Endothelial cell of umbilical vein (primary cell): ENCODE measurements at regions not wholly inside any gene's neighbourhood (a gene's known extent, or its start where the extent isn't known, plus 50 kb on each side); places are given as distances from the start of the nearest gene placed in this dataset.

Experiments used
- BruUV-seq: library from RNA; stranded (reverse); fragments of 400-500 nt; replicated peaks from 2 replicates; lab custom pipeline; 2021; lab: Mats Ljungman, UMichigan
- CTCF ChIA-PET: fragments of 300-600, 350-600 bp; sonication (Branson Sonifier 250); formaldehyde crosslinking; loops from one replicate; lab custom pipeline; 2021; ENCODE audit warnings: antibody characterized with exemption, inconsistent platforms; lab: Charles Lee
- POLR2A ChIA-PET: fragments of 300-600, 350-600 bp; sonication (Branson Sonifier 250); formaldehyde crosslinking; loops from one replicate; lab custom pipeline; 2021; ENCODE audit warnings: antibody characterized with exemption, inconsistent platforms; lab: Charles Lee
- DNase-seq: peaks from one replicate; pipeline ENCODE4 v3.0.0-alpha.2; 2011; ENCODE audit warnings: low read depth, low spot score
- FAIRE-seq: peaks from 2 replicates; lab custom pipeline; 2011; peaks lifted over from hg19 to GRCh38; lab: Jason Lieb, UNC
- H2AFZ ChIP-seq: 2 replicates; pipeline ENCODE4 v1.6.0; 2012; ENCODE audit warnings: low read depth, low read length, control low read depth, inconsistent platforms
- H3K27ac ChIP-seq: 2 replicates; pipeline ENCODE4 v1.5.1; 2011; ENCODE audit warnings: low read depth, mild to moderate bottlenecking, control low read depth, low read length, moderate library complexity; ENCODE audit not compliant: insufficient read depth
- H3K27me3 ChIP-seq, 2 experiments: 2 replicates each; pipeline versions ENCODE4 v1.6.0 to v1.6.1; 2011; ENCODE audit warnings: low read length in 2 of 2, mixed read lengths in 1 of 2; ENCODE audit not compliant: control insufficient read depth in 2 of 2, insufficient read depth in 2 of 2
- H3K36me3 ChIP-seq, 2 experiments: 2 replicates in 1 of 2; 3 replicates in 1 of 2; pipeline ENCODE4 v1.5.1; 2011; ENCODE audit warnings: low read length in 2 of 2, mild to moderate bottlenecking in 1 of 2, moderate library complexity in 1 of 2; ENCODE audit not compliant: control insufficient read depth in 2 of 2, insufficient read depth in 2 of 2; ENCODE audit errors: extremely low read depth in 1 of 2
- H3K4me1 ChIP-seq: 3 replicates; pipeline ENCODE4 v1.5.1; 2011; ENCODE audit warnings: mild to moderate bottlenecking, low read length; ENCODE audit not compliant: control insufficient read depth, insufficient read depth; ENCODE audit errors: extremely low read depth
- H3K4me2 ChIP-seq: 2 replicates; pipeline ENCODE4 v1.6.1; 2011; ENCODE audit warnings: low read length, control low read depth, mixed read lengths; ENCODE audit not compliant: insufficient read depth
- H3K4me3 ChIP-seq, 3 experiments: fragments of 200-600 bp in 1 of 3; sonication (generic), shearing (Covaris generic) in 1 of 3; replicated peaks in 1 of 3; 2 replicates each; pipeline ENCODE4 v1.5.1; 2011 to 2016; ENCODE audit warnings: control low read depth in 3 of 3, low read length in 3 of 3, mild to moderate bottlenecking in 2 of 3, inconsistent platforms in 1 of 3, low read depth in 1 of 3, moderate library complexity in 1 of 3; ENCODE audit not compliant: insufficient read depth in 1 of 3
- H3K79me2 ChIP-seq: 2 replicates; pipeline ENCODE4 v1.6.0; 2012; ENCODE audit warnings: low read length, inconsistent platforms; ENCODE audit not compliant: control insufficient read depth, insufficient read depth
- H3K9ac ChIP-seq: replicated peaks from 2 replicates; pipeline ENCODE3; 2011; ENCODE audit warnings: low read length, control low read depth; ENCODE audit not compliant: insufficient read depth; ENCODE audit errors: extremely low read depth
- H3K9me1 ChIP-seq: replicated peaks from 3 replicates; pipeline ENCODE4 v1.6.0; 2011; ENCODE audit warnings: mild to moderate bottlenecking, low read length; ENCODE audit not compliant: control insufficient read depth, insufficient read depth; ENCODE audit errors: extremely low read depth
- H3K9me3 ChIP-seq: replicated peaks from 2 replicates; pipeline ENCODE4 v1.5.1; 2012; ENCODE audit warnings: low read length, inconsistent platforms; ENCODE audit not compliant: control insufficient read depth, insufficient read depth
- H4K20me1 ChIP-seq: replicated peaks from 2 replicates; pipeline ENCODE3; 2011; ENCODE audit warnings: mild to moderate bottlenecking, low read length; ENCODE audit not compliant: control insufficient read depth, insufficient read depth; ENCODE audit errors: extremely low read depth
- EZH2 ChIP-seq: IDR thresholded peaks from 2 replicates; pipeline ENCODE4 v1.6.1; 2012; ENCODE audit warnings: borderline replicate concordance, low read depth, mild to moderate bottlenecking, moderate library complexity, low read length, inconsistent platforms; ENCODE audit not compliant: severe bottlenecking
- FOS ChIP-seq: IDR thresholded peaks from 2 replicates; pipeline ENCODE4 v1.6.1; 2011; ENCODE audit warnings: mild to moderate bottlenecking, low read length, moderate library complexity, borderline replicate concordance; ENCODE audit not compliant: insufficient read depth
- GATA2 ChIP-seq: IDR thresholded peaks from 2 replicates; pipeline ENCODE4 v1.7.0; 2011; ENCODE audit warnings: low read depth, mild to moderate bottlenecking, moderate library complexity, mixed read lengths, low read length; ENCODE audit not compliant: insufficient read length, insufficient read depth
- JUN ChIP-seq: IDR thresholded peaks from 2 replicates; pipeline ENCODE4 v1.6.1; 2011; ENCODE audit warnings: borderline replicate concordance, low read depth; ENCODE audit not compliant: insufficient read length, insufficient read depth
- MAX ChIP-seq: IDR thresholded peaks from 2 replicates; pipeline ENCODE4 v1.6.1; 2011; ENCODE audit not compliant: insufficient read depth, insufficient read length
- MYC ChIP-seq: IDR thresholded peaks from one replicate; pipeline ENCODE4 v1.6.1; 2011; ENCODE audit warnings: mild to moderate bottlenecking, low read depth, low read length
- POLR2A ChIP-seq: IDR thresholded peaks from 2 replicates; pipeline ENCODE4 v1.6.1; 2012; ENCODE audit warnings: low read depth, mild to moderate bottlenecking, control low read depth, low read length
- POLR2AphosphoS5 ChIP-seq: IDR thresholded peaks from 2 replicates; pipeline ENCODE4 v1.6.1; 2012; ENCODE audit warnings: low read depth, mild to moderate bottlenecking, control low read depth, low read length, moderate library complexity; ENCODE audit not compliant: insufficient read depth
- dilution Hi-C: fragments of 300-500 bp; cut with MboI; formaldehyde crosslinking; loops from one replicate; pipeline ENCODE4 v1.15.0; 2019; ENCODE audit warnings: low sequenced_read_pairs; ENCODE audit not compliant: extremely low pct_ligation_motif_present
- intact Hi-C: fragments of 100-400 bp; cut with micrococcal nuclease; formaldehyde crosslinking; loops from one replicate; pipeline ENCODE4 v1.10.0; 2022
- TF ChIP-seq, protein P1 (sequence below), 2 donors: IDR thresholded peaks; 1 replicate in 1 of 2; 2 replicates in 1 of 2; pipeline ENCODE4 v1.5.1; 2011; ENCODE audit warnings: low read length in 2 of 2, mild to moderate bottlenecking in 2 of 2, moderate library complexity in 2 of 2, control low read depth in 1 of 2, inconsistent platforms in 1 of 2, low read depth in 1 of 2; ENCODE audit not compliant: insufficient read depth in 1 of 2; ENCODE audit errors: extremely low read depth in 1 of 2

DNA sequence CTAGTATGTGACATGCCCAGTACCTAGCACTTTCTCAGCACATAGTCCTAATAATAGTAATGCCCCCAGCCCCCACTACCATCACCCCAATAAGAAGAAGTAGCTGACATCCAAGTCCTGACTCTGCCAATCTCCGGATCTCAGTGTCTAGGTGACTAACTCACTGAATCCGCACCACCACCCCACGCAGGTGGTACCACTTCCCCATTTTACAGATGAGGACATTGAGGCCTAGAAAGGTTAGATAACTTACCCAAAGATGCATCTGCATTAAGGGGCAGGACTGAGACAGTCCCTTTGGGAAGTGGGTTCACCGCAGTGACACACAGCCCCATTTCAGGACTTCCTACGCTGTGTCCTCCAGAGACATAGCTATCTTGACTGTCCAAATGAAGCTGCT is 241.2 kb downstream of the TFAP2C start:
- no peaks in the 10 kb centered on the region for H4K20me1 ChIP-seq
- no TSS peak for BruUV-seq
- H2AFZ ChIP-seq: no peak overlapping the region
- H3K4me3 ChIP-seq: no peak overlapping the region
- TF ChIP-seq POLR2AphosphoS5 (no peak), JUN (no peak), MYC (no peak), FOS (no peak), MAX (no peak)
- TF ChIP-seq, protein P1, sequence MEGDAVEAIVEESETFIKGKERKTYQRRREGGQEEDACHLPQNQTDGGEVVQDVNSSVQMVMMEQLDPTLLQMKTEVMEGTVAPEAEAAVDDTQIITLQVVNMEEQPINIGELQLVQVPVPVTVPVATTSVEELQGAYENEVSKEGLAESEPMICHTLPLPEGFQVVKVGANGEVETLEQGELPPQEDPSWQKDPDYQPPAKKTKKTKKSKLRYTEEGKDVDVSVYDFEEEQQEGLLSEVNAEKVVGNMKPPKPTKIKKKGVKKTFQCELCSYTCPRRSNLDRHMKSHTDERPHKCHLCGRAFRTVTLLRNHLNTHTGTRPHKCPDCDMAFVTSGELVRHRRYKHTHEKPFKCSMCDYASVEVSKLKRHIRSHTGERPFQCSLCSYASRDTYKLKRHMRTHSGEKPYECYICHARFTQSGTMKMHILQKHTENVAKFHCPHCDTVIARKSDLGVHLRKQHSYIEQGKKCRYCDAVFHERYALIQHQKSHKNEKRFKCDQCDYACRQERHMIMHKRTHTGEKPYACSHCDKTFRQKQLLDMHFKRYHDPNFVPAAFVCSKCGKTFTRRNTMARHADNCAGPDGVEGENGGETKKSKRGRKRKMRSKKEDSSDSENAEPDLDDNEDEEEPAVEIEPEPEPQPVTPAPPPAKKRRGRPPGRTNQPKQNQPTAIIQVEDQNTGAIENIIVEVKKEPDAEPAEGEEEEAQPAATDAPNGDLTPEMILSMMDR (IDR thresholded peaks at IDR 0.05; ENCODE audit: extremely low read depth in 1 of 2, insufficient read depth in 1 of 2, low read depth in 1 of 2, low read length in 2 of 2): no peak
- H3K27ac ChIP-seq: no peak overlapping the region
- FAIRE-seq (no peak), DNase-seq (no peak)
- H3K36me3 ChIP-seq: no peaks in the 10 kb centered on the region
- intact Hi-C loops (no loop called here), dilution Hi-C loops (no loop called here)
- CTCF ChIA-PET: no interaction called here
- H3K9me1 ChIP-seq: no peaks in the 10 kb centered on the region
- H3K9ac ChIP-seq: no peak overlapping the region
- H3K4me1 ChIP-seq: no peaks in the 10 kb centered on the region
- H3K79me2 ChIP-seq: no peaks in the 10 kb centered on the region
- H3K4me2 ChIP-seq: no peak overlapping the region
- no peaks in the 10 kb centered on the region for H3K27me3 ChIP-seq
- POLR2A ChIA-PET: no interaction called here
- H3K9me3 ChIP-seq: no peaks in the 10 kb centered on the region

- FAIRE-seq (no peak), DNase-seq (no peak)
- no peaks in the 10 kb centered on the region for H3K79me2 ChIP-seq
- intact Hi-C loops: no loop called here
- TF ChIP-seq EZH2 (no peak), MYC (no peak), JUN (no peak), POLR2A (no peak), MAX (no peak), FOS (no peak), POLR2AphosphoS5 (no peak), GATA2 (no peak)
- TF ChIP-seq, protein P1 (IDR thresholded peaks at IDR 0.05; ENCODE audit: extremely low read depth in 1 of 2, insufficient read depth in 1 of 2, low read depth in 1 of 2, low read length in 2 of 2): no peak
- dilution Hi-C loops: no loop called here
- H3K27ac ChIP-seq: no peak overlapping the region
- H3K4me1 ChIP-seq: no peaks in the 10 kb centered on the region
- H3K9me1 ChIP-seq: no peaks in the 10 kb centered on the region
- no peaks in the 10 kb centered on the region for H4K20me1 ChIP-seq
- H3K27me3 ChIP-seq: no peaks in the 10 kb centered on the region
- no peak overlapping the region for H3K4me2 ChIP-seq
- BruUV-seq: no TSS peak
- no peak overlapping the region for H3K4me3 ChIP-seq
- ChIA-PET CTCF (no interaction called here), POLR2A (no interaction called here)
- H2AFZ ChIP-seq: no peak overlapping the region
- H3K9me3 ChIP-seq: no peaks in the 10 kb centered on the region
- H3K36me3 ChIP-seq: no peaks in the 10 kb centered on the region
- no peak overlapping the region for H3K9ac ChIP-seq
Measured at GRCh38 chr20:56871691-56872090, 242.6 kb downstream of the TFAP2C start.
